ENCODE measurements at regions not wholly inside any gene's neighbourhood (a gene's known extent, or its start where the extent isn't known, plus 50 kb on each side); places are given as distances from the start of the nearest gene placed in this dataset.

- peaks cover 5% of the 10 kb centered on the region for H3K9me3 Mint-ChIP-seq
- H3K36me3 Mint-ChIP-seq = no peaks in the 10 kb centered on the region
- no peak for TF ChIP-seq CTCF (IDR thresholded peaks at IDR 0.05; ENCODE audit: unreplicated experiment)
- no peaks in the 10 kb centered on the region for H3K4me1 Mint-ChIP-seq
- DNase-seq (ENCODE audit: low spot score in 2 of 2, unreplicated experiment in 2 of 2) = no peak
- H3K27me3 Mint-ChIP-seq (ENCODE audit: low read depth) = no peaks in the 10 kb centered on the region
- H3K27ac Mint-ChIP-seq = no peak overlapping the region
- no peak overlapping the region for H3K4me3 Mint-ChIP-seq
Measured at GRCh38 chr18:51801514-51801913, 538.5 kb upstream of the DCC start.

- Mint-ChIP-seq H3K4me3 (no peak overlapping the region), H3K27me3 (ENCODE audit: low read depth) (no peaks in the 10 kb centered on the region), H3K4me1 (no peaks in the 10 kb centered on the region), H3K36me3 (no peaks in the 10 kb centered on the region), H3K9me3 (peaks cover 5% of the 10 kb centered on the region), H3K27ac (no peak overlapping the region)
- DNase-seq (ENCODE audit: low spot score in 2 of 2, unreplicated experiment in 2 of 2) = no peak
- TF ChIP-seq CTCF (IDR thresholded peaks at IDR 0.05; ENCODE audit: unreplicated experiment) = no peak
Measured at GRCh38 chr18:51802569-51803428, 537.2 kb upstream of the DCC start.

GRCh38 chr18:51807336-51807735, 532.7 kb upstream of the DCC start:
- Mint-ChIP-seq H3K27me3 (ENCODE audit: low read depth) (no peaks in the 10 kb centered on the region), H3K4me1 (no peaks in the 10 kb centered on the region), H3K4me3 (no peak overlapping the region), H3K9me3 (no peaks in the 10 kb centered on the region), H3K36me3 (no peaks in the 10 kb centered on the region), H3K27ac (no peak overlapping the region)
- no peak for TF ChIP-seq CTCF (IDR thresholded peaks at IDR 0.05; ENCODE audit: unreplicated experiment)
- DNase-seq (ENCODE audit: low spot score in 2 of 2, unreplicated experiment in 2 of 2) = no peak

- Mint-ChIP-seq H3K27me3 (ENCODE audit: low read depth) (no peaks in the 10 kb centered on the region), H3K27ac (no peak overlapping the region), H3K4me1 (no peaks in the 10 kb centered on the region), H3K36me3 (no peaks in the 10 kb centered on the region), H3K4me3 (no peak overlapping the region), H3K9me3 (no peaks in the 10 kb centered on the region)
- DNase-seq (ENCODE audit: low spot score in 2 of 2, unreplicated experiment in 2 of 2) = no peak
- no peak for TF ChIP-seq CTCF (IDR thresholded peaks at IDR 0.05; ENCODE audit: unreplicated experiment)
Measured at GRCh38 chr18:51811883-51812282, 528.1 kb upstream of the DCC start.

GRCh38 chr18:51813740-51814139, 526.3 kb upstream of the DCC start:
- no peak overlapping the region for H3K4me3 Mint-ChIP-seq
- no peaks in the 10 kb centered on the region for H3K9me3 Mint-ChIP-seq
- no peaks in the 10 kb centered on the region for H3K27me3 Mint-ChIP-seq (ENCODE audit: low read depth)
- DNase-seq (ENCODE audit: low spot score in 2 of 2, unreplicated experiment in 2 of 2) = no peak
- H3K4me1 Mint-ChIP-seq = no peaks in the 10 kb centered on the region
- TF ChIP-seq CTCF (IDR thresholded peaks at IDR 0.05; ENCODE audit: unreplicated experiment) = no peak
- no peaks in the 10 kb centered on the region for H3K36me3 Mint-ChIP-seq
- no peak overlapping the region for H3K27ac Mint-ChIP-seq

Measured in mesothelial cell of epicardium (in vitro differentiated cells).